ENCODE measurements at regions not wholly inside any gene's neighbourhood (a gene's known extent, or its start where the extent isn't known, plus 50 kb on each side); places are given as distances from the start of the nearest gene placed in this dataset.

DNA sequence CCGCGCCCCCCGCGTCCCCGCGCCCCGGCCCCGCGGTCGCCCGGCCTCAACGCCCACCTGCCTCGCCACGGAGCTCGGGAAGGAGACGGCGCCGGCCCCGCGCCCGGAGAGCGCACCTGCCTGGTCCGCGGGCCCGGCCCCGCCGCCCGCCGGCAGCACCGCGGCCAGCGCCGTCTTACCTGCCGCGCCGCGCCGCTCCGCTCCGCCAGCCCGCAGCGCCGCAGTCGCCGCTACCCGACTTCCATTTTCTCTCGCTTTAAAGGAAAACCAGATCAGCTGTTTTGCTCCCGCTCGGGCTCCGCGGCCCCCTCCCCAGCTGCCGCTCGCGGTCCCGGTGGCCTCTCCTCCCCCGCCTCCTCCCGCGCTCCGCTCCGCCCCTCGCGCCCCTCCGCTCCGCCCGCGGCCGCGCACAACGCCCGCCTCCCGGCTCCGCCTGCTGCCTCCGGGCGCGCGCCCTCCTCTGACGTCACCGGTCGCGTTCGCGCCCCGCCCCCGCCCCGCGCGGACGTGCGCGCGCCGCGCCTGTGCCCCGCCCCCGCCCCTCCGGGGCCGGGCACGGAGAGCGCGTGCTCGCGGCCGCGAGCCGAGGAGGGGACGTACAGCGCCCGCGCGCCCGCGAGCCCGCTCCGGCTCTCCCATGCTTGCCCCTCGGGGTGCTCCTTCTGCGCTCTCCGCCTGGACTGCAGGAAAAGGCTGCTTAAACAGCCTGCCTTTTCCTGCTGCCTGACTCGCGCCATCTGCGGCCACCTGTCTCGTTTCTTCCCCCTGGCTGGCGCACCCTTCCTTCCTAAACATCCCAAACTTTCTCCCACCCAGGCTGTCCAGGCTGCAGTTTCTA is 159.8 kb upstream of the CHRNA7 start, which contains the start of gene OTUD7A:
Gene OTUD7A, minus strand, starts transcription at position 346 of the 838 bp plus-strand sequence.
- Histone ChIP-seq H2BK12ac (ENCODE audit: low read length) (no peak within 1 kb of the TSS), H2AK5ac (ENCODE audit: low read depth, low read length) (no peak within 1 kb of the TSS), H3K4ac (ENCODE audit: low read length) (no peak within 1 kb of the TSS), H3K14ac (ENCODE audit: low read length) (no peak within 1 kb of the TSS), H2BK5ac (ENCODE audit: low read length) (no peak within 1 kb of the TSS), H4K91ac (ENCODE audit: low read depth, low read length, poor library complexity) (no peak within 1 kb of the TSS), H4K8ac (ENCODE audit: low read depth, low read length) (no peak within 1 kb of the TSS), H2BK15ac (ENCODE audit: low read length) (no peak within 1 kb of the TSS), H3K9me3 (replicated peaks in 1 of 2; ENCODE audit: control insufficient read depth in 2 of 2, insufficient read depth in 1 of 2, low read depth in 1 of 2, low read length in 2 of 2) (no peaks in the 10 kb centered on the region), H3K9ac (ENCODE audit: low read depth, low read length, poor library complexity) (peak within 1 kb of the TSS; percentile 87), H3K4me1 (ENCODE audit: control insufficient read depth in 2 of 2, insufficient read depth in 1 of 2, low read depth in 1 of 2, low read length in 2 of 2) (peaks cover 0 to 2% of the 10 kb centered on the region in 2 donors), H3K18ac (ENCODE audit: low read length) (peak within 1 kb of the TSS; percentile 92), H3K27me3 (ENCODE audit: control insufficient read depth in 3 of 3, insufficient read depth in 3 of 3, low read depth in 1 of 3, low read length in 3 of 3) (peaks cover 3 to 19% (median 15%) of the 10 kb centered on the region in 3 experiments), H3K4me3 (ENCODE audit: low read length in 2 of 2) (peak within 1 kb of the TSS; percentile 63 to 88), H3K36me3 (replicated peaks in 1 of 2; ENCODE audit: control insufficient read depth in 2 of 2, insufficient read depth in 2 of 2, low read length in 2 of 2) (no peaks in the 10 kb centered on the region), H3K27ac (replicated peaks; ENCODE audit: low read length) (peak within 1 kb of the TSS; percentile 74), H3K79me1 (ENCODE audit: low read depth, low read length) (no peaks in the 10 kb centered on the region), H3K4me2 (ENCODE audit: insufficient read depth, low read length, poor library complexity, severe bottlenecking) (peak within 1 kb of the TSS; percentile 87), H2AFZ (ENCODE audit: low read length) (peak within 1 kb of the TSS; percentile 99), H3K23ac (ENCODE audit: low read depth, low read length, poor library complexity) (no peak within 1 kb of the TSS), H2BK120ac (ENCODE audit: low read depth, low read length) (no peak within 1 kb of the TSS)
- no CpG with 5 or more reads among the region's 122 CpGs for WGBS, 2 donors (ENCODE audit: extremely low coverage in 2 of 2, insufficient read length in 2 of 2, insufficient replicate concordance in 1 of 2)
- peak; percentile 88 for DNase-seq (ENCODE audit: low spot score)

DNA sequence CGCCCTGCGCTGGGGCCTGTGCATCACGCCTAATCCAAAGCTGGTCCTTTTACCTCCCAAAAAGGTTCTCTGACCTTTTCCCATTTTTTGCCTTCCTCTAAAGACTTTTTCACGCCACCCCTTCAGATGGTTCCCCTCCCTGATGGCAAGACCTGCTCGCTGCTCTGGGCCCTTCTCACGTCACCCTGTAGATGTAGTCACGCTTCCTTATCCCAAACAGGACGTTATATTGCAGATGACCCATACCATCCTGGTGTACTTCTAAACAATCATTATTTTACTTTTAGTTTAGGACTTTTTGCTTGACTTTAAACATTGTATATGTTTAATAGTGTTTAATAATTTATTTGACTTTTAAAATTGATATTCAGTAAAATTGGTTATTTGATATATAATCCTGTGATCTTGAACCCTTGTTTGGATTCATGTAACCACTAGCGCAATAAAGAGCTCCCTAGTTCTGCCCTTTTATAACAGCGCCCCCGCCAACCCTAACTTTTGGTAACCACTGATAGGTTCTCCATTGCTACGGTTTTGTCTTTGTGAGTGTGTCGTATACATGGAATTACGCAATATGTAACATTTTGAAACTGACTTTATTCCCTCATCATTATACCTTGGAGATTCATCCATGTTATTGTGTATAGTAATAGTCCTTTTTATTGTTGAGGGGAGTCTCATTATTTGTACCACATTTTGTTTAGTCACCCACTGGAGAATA is 159.0 kb upstream of the CHRNA7 start:
- Histone ChIP-seq H2BK120ac (ENCODE audit: low read depth, low read length) (no peak overlapping the region), H2BK12ac (ENCODE audit: low read length) (no peak overlapping the region), H3K4ac (ENCODE audit: low read length) (no peak overlapping the region), H2AFZ (ENCODE audit: low read length) (peak overlapping the region; percentile 99), H3K27ac (replicated peaks; ENCODE audit: low read length) (peak overlapping the region; percentile 74), H4K91ac (ENCODE audit: low read depth, low read length, poor library complexity) (no peak overlapping the region), H3K36me3 (replicated peaks in 1 of 2; ENCODE audit: control insufficient read depth in 2 of 2, insufficient read depth in 2 of 2, low read length in 2 of 2) (no peaks in the 10 kb centered on the region), H2BK15ac (ENCODE audit: low read length) (no peak overlapping the region), H4K8ac (ENCODE audit: low read depth, low read length) (no peak overlapping the region), H2AK5ac (ENCODE audit: low read depth, low read length) (no peak overlapping the region), H3K9ac (ENCODE audit: low read depth, low read length, poor library complexity) (peak overlapping the region; percentile 87), H3K4me3 (ENCODE audit: low read length in 2 of 2) (peak overlapping the region; percentile 63 to 81), H2BK5ac (ENCODE audit: low read length) (no peak overlapping the region), H3K79me1 (ENCODE audit: low read depth, low read length) (no peaks in the 10 kb centered on the region), H3K27me3 (ENCODE audit: control insufficient read depth in 3 of 3, insufficient read depth in 3 of 3, low read depth in 1 of 3, low read length in 3 of 3) (peaks cover 3 to 19% (median 15%) of the 10 kb centered on the region in 3 experiments), H3K23ac (ENCODE audit: low read depth, low read length, poor library complexity) (no peak overlapping the region), H3K4me1 (ENCODE audit: control insufficient read depth in 2 of 2, insufficient read depth in 1 of 2, low read depth in 1 of 2, low read length in 2 of 2) (peaks cover 0 to 2% of the 10 kb centered on the region in 2 donors), H3K14ac (ENCODE audit: low read length) (no peak overlapping the region), H3K9me3 (replicated peaks in 1 of 2; ENCODE audit: control insufficient read depth in 2 of 2, insufficient read depth in 1 of 2, low read depth in 1 of 2, low read length in 2 of 2) (no peaks in the 10 kb centered on the region), H3K4me2 (ENCODE audit: insufficient read depth, low read length, poor library complexity, severe bottlenecking) (peak overlapping the region; percentile 77), H3K18ac (ENCODE audit: low read length) (no peak overlapping the region)
- no peak for DNase-seq (ENCODE audit: low spot score)
- no CpG with 5 or more reads among the region's 14 CpGs for WGBS, 2 donors (ENCODE audit: extremely low coverage in 2 of 2, insufficient read length in 2 of 2, insufficient replicate concordance in 1 of 2)

- H2BK120ac ChIP-seq (ENCODE audit: low read depth, low read length): no peak overlapping the region
- no peak overlapping the region for H3K18ac ChIP-seq (ENCODE audit: low read length)
- no peak overlapping the region for H3K9ac ChIP-seq (ENCODE audit: low read depth, low read length, poor library complexity)
- peaks cover 3 to 19% (median 15%) of the 10 kb centered on the region in 3 experiments for H3K27me3 ChIP-seq (ENCODE audit: control insufficient read depth in 3 of 3, insufficient read depth in 3 of 3, low read depth in 1 of 3, low read length in 3 of 3)
- H4K91ac ChIP-seq (ENCODE audit: low read depth, low read length, poor library complexity): no peak overlapping the region
- no peak overlapping the region for H2BK12ac ChIP-seq (ENCODE audit: low read length)
- H3K14ac ChIP-seq (ENCODE audit: low read length): no peak overlapping the region
- no peak overlapping the region for H2AK5ac ChIP-seq (ENCODE audit: low read depth, low read length)
- H3K27ac ChIP-seq (replicated peaks; ENCODE audit: low read length): no peak overlapping the region
- DNase-seq (ENCODE audit: low spot score): no peak
- no peaks in the 10 kb centered on the region for H3K9me3 ChIP-seq (replicated peaks in 1 of 2; ENCODE audit: control insufficient read depth in 2 of 2, insufficient read depth in 1 of 2, low read depth in 1 of 2, low read length in 2 of 2)
- no peak overlapping the region for H3K23ac ChIP-seq (ENCODE audit: low read depth, low read length, poor library complexity)
- H3K4me1 ChIP-seq (ENCODE audit: control insufficient read depth in 2 of 2, insufficient read depth in 1 of 2, low read depth in 1 of 2, low read length in 2 of 2): peaks cover 0 to 2% of the 10 kb centered on the region in 2 donors
- no peak overlapping the region for H4K8ac ChIP-seq (ENCODE audit: low read depth, low read length)
- no peaks in the 10 kb centered on the region for H3K79me1 ChIP-seq (ENCODE audit: low read depth, low read length)
- no peak overlapping the region for H3K4me2 ChIP-seq (ENCODE audit: insufficient read depth, low read length, poor library complexity, severe bottlenecking)
- no peak overlapping the region for H2AFZ ChIP-seq (ENCODE audit: low read length)
- no peak overlapping the region for H3K4ac ChIP-seq (ENCODE audit: low read length)
- H3K4me3 ChIP-seq (ENCODE audit: low read length in 2 of 2): no peak overlapping the region
- H3K36me3 ChIP-seq (replicated peaks in 1 of 2; ENCODE audit: control insufficient read depth in 2 of 2, insufficient read depth in 2 of 2, low read length in 2 of 2): no peaks in the 10 kb centered on the region
- WGBS, 2 donors (ENCODE audit: extremely low coverage in 2 of 2, insufficient read length in 2 of 2, insufficient replicate concordance in 1 of 2): no CpG with 5 or more reads among the region's 6 CpGs
- H2BK15ac ChIP-seq (ENCODE audit: low read length): no peak overlapping the region
- no peak overlapping the region for H2BK5ac ChIP-seq (ENCODE audit: low read length)
These were observed 158.4 kb upstream of the CHRNA7 start for GRCh38 chr15:31871887-31872281.

DNA sequence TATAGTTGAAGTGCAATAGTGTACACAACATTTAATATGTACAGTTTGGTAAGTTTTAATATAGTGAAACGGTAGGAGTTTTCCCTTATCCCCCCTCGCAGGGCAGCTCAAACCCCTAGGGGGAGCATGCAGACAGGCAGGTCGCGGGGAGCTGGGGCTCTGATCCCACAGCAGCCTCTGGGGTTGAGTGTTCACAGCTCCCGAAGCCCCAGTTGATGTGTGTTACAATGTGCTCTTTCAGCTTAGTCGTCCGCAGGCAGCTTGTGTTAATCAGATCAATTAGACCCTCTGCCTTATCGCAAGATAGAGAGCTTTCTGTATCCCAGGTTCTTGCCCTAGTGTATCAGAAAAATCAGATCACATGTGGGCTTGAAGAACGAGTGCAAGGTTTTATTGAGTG is 143.1 kb upstream of the CHRNA7 start:
- Histone ChIP-seq H4K8ac (ENCODE audit: low read depth, low read length) (no peak overlapping the region), H2BK120ac (ENCODE audit: low read depth, low read length) (no peak overlapping the region), H3K18ac (ENCODE audit: low read length) (no peak overlapping the region), H3K9ac (ENCODE audit: low read depth, low read length, poor library complexity) (no peak overlapping the region), H2BK12ac (ENCODE audit: low read length) (no peak overlapping the region), H3K4ac (ENCODE audit: low read length) (no peak overlapping the region), H3K23ac (ENCODE audit: low read depth, low read length, poor library complexity) (no peak overlapping the region), H3K36me3 (replicated peaks in 1 of 2; ENCODE audit: control insufficient read depth in 2 of 2, insufficient read depth in 2 of 2, low read length in 2 of 2) (no peaks in the 10 kb centered on the region), H3K4me3 (ENCODE audit: low read length in 2 of 2) (no peak overlapping the region), H2BK5ac (ENCODE audit: low read length) (no peak overlapping the region), H3K4me1 (ENCODE audit: control insufficient read depth in 2 of 2, insufficient read depth in 1 of 2, low read depth in 1 of 2, low read length in 2 of 2) (no peaks in the 10 kb centered on the region), H3K14ac (ENCODE audit: low read length) (no peak overlapping the region), H2AK5ac (ENCODE audit: low read depth, low read length) (no peak overlapping the region), H3K79me1 (ENCODE audit: low read depth, low read length) (no peaks in the 10 kb centered on the region), H3K4me2 (ENCODE audit: insufficient read depth, low read length, poor library complexity, severe bottlenecking) (no peak overlapping the region), H3K9me3 (replicated peaks in 1 of 2; ENCODE audit: control insufficient read depth in 2 of 2, insufficient read depth in 1 of 2, low read depth in 1 of 2, low read length in 2 of 2) (no peaks in the 10 kb centered on the region), H3K27ac (replicated peaks; ENCODE audit: low read length) (no peak overlapping the region), H4K91ac (ENCODE audit: low read depth, low read length, poor library complexity) (no peak overlapping the region), H2AFZ (ENCODE audit: low read length) (no peak overlapping the region), H2BK15ac (ENCODE audit: low read length) (no peak overlapping the region), H3K27me3 (ENCODE audit: control insufficient read depth in 3 of 3, insufficient read depth in 3 of 3, low read depth in 1 of 3, low read length in 3 of 3) (no peaks in the 10 kb centered on the region)
- DNase-seq (ENCODE audit: low spot score): no peak
- no CpG with 5 or more reads among the region's 9 CpGs for WGBS, 2 donors (ENCODE audit: extremely low coverage in 2 of 2, insufficient read length in 2 of 2, insufficient replicate concordance in 1 of 2)
